ENCODE measurements at regions not wholly inside any gene's neighbourhood (a gene's known extent, or its start where the extent isn't known, plus 50 kb on each side); places are given as distances from the start of the nearest gene placed in this dataset.

- H3K36me3 ChIP-seq, result no peaks in the 10 kb centered on the region
- H3K4me3 ChIP-seq, result no peak overlapping the region
- no peaks in the 10 kb centered on the region for H3K4me1 ChIP-seq
- no peak for ATAC-seq
- TF ChIP-seq CTCF (IDR thresholded peaks at IDR 0.05), result no peak
- no peaks in the 10 kb centered on the region for H3K27me3 ChIP-seq (ENCODE audit: low read depth)
- no peaks in the 10 kb centered on the region for H3K9me3 ChIP-seq
- intact Hi-C loops (cut with DNase I), result no loop called here
- H3K27ac ChIP-seq, result no peak overlapping the region
- no peak for DNase-seq
Measured at GRCh38 chr3:3603351-3603750, 195.9 kb upstream of the LRRN1 start.

GRCh38 chr3:3600665-3601340, 198.4 kb upstream of the LRRN1 start:
- no peak overlapping the region for H3K4me3 ChIP-seq
- no peak overlapping the region for H3K27ac ChIP-seq
- intact Hi-C loops (cut with DNase I), result no loop called here
- no peaks in the 10 kb centered on the region for H3K27me3 ChIP-seq (ENCODE audit: low read depth)
- ATAC-seq (no peak), DNase-seq (no peak)
- no peaks in the 10 kb centered on the region for H3K4me1 ChIP-seq
- no peaks in the 10 kb centered on the region for H3K9me3 ChIP-seq
- TF ChIP-seq CTCF (IDR thresholded peaks at IDR 0.05), result no peak
- H3K36me3 ChIP-seq, result no peaks in the 10 kb centered on the region

- no peak for ATAC-seq
- Histone ChIP-seq H3K9me3 (no peaks in the 10 kb centered on the region), H3K27ac (no peak overlapping the region), H3K36me3 (no peaks in the 10 kb centered on the region), H3K4me1 (no peaks in the 10 kb centered on the region), H3K27me3 (ENCODE audit: low read depth) (no peaks in the 10 kb centered on the region), H3K4me3 (no peak overlapping the region)
- intact Hi-C loops (cut with DNase I), result no loop called here
- no peak for TF ChIP-seq CTCF (IDR thresholded peaks at IDR 0.05)
- no peak for DNase-seq
Measured at GRCh38 chr3:3599016-3599415, 200.2 kb upstream of the LRRN1 start.

- no peak for TF ChIP-seq CTCF (IDR thresholded peaks at IDR 0.05)
- Histone ChIP-seq H3K27ac (no peak overlapping the region), H3K27me3 (ENCODE audit: low read depth) (no peaks in the 10 kb centered on the region), H3K9me3 (no peaks in the 10 kb centered on the region), H3K36me3 (no peaks in the 10 kb centered on the region), H3K4me1 (no peaks in the 10 kb centered on the region), H3K4me3 (no peak overlapping the region)
- ATAC-seq (no peak), DNase-seq (no peak)
- intact Hi-C loops (cut with DNase I), result no loop called here
Measured at GRCh38 chr3:3594986-3595385, 204.2 kb upstream of the LRRN1 start.

GRCh38 chr3:3589715-3590130, 209.5 kb upstream of the LRRN1 start:
- Histone ChIP-seq H3K27ac (no peak overlapping the region), H3K27me3 (ENCODE audit: low read depth) (no peaks in the 10 kb centered on the region), H3K36me3 (no peaks in the 10 kb centered on the region), H3K9me3 (no peaks in the 10 kb centered on the region), H3K4me3 (no peak overlapping the region), H3K4me1 (peaks cover 3% of the 10 kb centered on the region)
- no peak for DNase-seq
- TF ChIP-seq CTCF (IDR thresholded peaks at IDR 0.05), result no peak
- peak in 1 of 2 donors; percentile 39 for ATAC-seq
- intact Hi-C loops (cut with DNase I), result no loop called here

- no peak for ATAC-seq
- Histone ChIP-seq H3K27me3 (ENCODE audit: low read depth) (no peaks in the 10 kb centered on the region), H3K36me3 (no peaks in the 10 kb centered on the region), H3K4me3 (no peak overlapping the region), H3K27ac (no peak overlapping the region), H3K9me3 (no peaks in the 10 kb centered on the region), H3K4me1 (peaks cover 3% of the 10 kb centered on the region)
- intact Hi-C loops (cut with DNase I), result no loop called here
- TF ChIP-seq CTCF (IDR thresholded peaks at IDR 0.05), result no peak
- DNase-seq, result no peak
Measured at GRCh38 chr3:3587647-3587972, 211.6 kb upstream of the LRRN1 start.

Measured in lower lobe of right lung (tissue), 2 donors.